Vagina (tissue), 2 donors: ENCODE measurements at regions not wholly inside any gene's neighbourhood (a gene's known extent, or its start where the extent isn't known, plus 50 kb on each side); places are given as distances from the start of the nearest gene placed in this dataset.

Experiments used
- DNase-seq, 2 donors: peaks; one replicate each; pipeline ENCODE4 v3.0.0-alpha.2; 2017; ENCODE audit errors: extremely low spot score in 2 of 2
- H3K27ac ChIP-seq: fragments of 200-600 bp; sonication (generic); one replicate; pipeline ENCODE4 v1.5.1; 2019
- H3K27me3 ChIP-seq: fragments of 200-600 bp; sonication (generic); one replicate; pipeline ENCODE4 v1.5.1; 2019
- H3K36me3 ChIP-seq, 2 donors: fragments of 200-600 bp; sonication (generic); one replicate each; pipeline ENCODE4 v1.5.1; 2017 to 2019
- H3K4me1 ChIP-seq: fragments of 200-600 bp; sonication (generic); one replicate; pipeline ENCODE4 v1.5.1; 2019
- H3K4me3 ChIP-seq, 2 donors: fragments of 200-600 bp; sonication (generic); 1 replicate in 1 of 2; 2 replicates in 1 of 2; pipeline ENCODE4 v1.5.1; 2016 to 2019
- H3K9me3 ChIP-seq: fragments of 200-600 bp; sonication (generic); one replicate; pipeline ENCODE4 v1.5.1; 2019
- POLR2A ChIP-seq, 2 donors: fragments of 450-650 bp; IDR thresholded peaks; one replicate each; pipeline ENCODE4 v1.6.1; 2017; ENCODE audit warnings: antibody characterized with exemption in 2 of 2, mild to moderate bottlenecking in 2 of 2, moderate library complexity in 2 of 2
- POLR2AphosphoS5 ChIP-seq, 2 donors: sonication (generic); formaldehyde crosslinking; IDR thresholded peaks; one replicate each; pipeline ENCODE4 v1.9.0; 2017; ENCODE audit warnings: antibody characterized with exemption in 2 of 2, mild to moderate bottlenecking in 2 of 2, low read depth in 1 of 2; ENCODE audit not compliant: insufficient read depth in 1 of 2
- intact Hi-C: fragments of 100-400 bp; cut with DNase I; formaldehyde crosslinking; loops from one replicate; pipeline ENCODE4 v1.15.1; 2023
- TF ChIP-seq, protein P1 (sequence below), 3 experiments: fragments of 450-650 bp in 2 of 3; fragments of 200-600 bp in 1 of 3; sonication (generic) in 1 of 3; IDR thresholded peaks; one replicate each; pipeline ENCODE4 v1.5.1; 2017 to 2019; ENCODE audit warnings: antibody characterized with exemption in 3 of 3, mild to moderate bottlenecking in 2 of 3, moderate library complexity in 2 of 3

DNA sequence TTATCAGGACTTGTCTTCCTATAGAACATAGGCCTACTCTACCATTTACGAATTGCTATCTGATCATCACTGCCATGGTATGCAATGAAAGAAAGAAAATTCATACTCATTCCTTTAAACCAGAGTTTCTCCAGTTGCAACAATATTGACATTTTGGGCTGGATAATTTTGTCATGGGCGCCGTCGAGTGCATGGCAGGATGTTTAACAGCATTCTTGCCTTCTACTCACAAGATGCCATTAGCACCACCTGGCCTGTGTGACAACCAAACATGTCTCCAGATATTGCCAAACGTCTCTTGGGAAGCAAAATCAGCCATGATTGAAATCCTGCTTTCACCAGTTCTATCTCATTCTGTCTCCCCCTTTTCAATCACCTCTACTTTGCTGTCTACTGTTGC lies 63.6 kb upstream of the ARHGAP24 start:
- DNase-seq = no peak
- Histone ChIP-seq H3K36me3 (no peaks in the 10 kb centered on the region), H3K27me3 (no peaks in the 10 kb centered on the region), H3K27ac (no peak overlapping the region), H3K9me3 (no peaks in the 10 kb centered on the region), H3K4me1 (no peaks in the 10 kb centered on the region), H3K4me3 (no peak overlapping the region)
- TF ChIP-seq POLR2AphosphoS5 (IDR thresholded peaks at IDR 0.05; ENCODE audit: insufficient read depth in 1 of 2, low read depth in 1 of 2) = no peak
- TF ChIP-seq, protein P1, sequence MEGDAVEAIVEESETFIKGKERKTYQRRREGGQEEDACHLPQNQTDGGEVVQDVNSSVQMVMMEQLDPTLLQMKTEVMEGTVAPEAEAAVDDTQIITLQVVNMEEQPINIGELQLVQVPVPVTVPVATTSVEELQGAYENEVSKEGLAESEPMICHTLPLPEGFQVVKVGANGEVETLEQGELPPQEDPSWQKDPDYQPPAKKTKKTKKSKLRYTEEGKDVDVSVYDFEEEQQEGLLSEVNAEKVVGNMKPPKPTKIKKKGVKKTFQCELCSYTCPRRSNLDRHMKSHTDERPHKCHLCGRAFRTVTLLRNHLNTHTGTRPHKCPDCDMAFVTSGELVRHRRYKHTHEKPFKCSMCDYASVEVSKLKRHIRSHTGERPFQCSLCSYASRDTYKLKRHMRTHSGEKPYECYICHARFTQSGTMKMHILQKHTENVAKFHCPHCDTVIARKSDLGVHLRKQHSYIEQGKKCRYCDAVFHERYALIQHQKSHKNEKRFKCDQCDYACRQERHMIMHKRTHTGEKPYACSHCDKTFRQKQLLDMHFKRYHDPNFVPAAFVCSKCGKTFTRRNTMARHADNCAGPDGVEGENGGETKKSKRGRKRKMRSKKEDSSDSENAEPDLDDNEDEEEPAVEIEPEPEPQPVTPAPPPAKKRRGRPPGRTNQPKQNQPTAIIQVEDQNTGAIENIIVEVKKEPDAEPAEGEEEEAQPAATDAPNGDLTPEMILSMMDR (IDR thresholded peaks at IDR 0.05) = no peak
- TF ChIP-seq POLR2A (IDR thresholded peaks at IDR 0.05) = no peak
- intact Hi-C loops = no loop called here

DNA sequence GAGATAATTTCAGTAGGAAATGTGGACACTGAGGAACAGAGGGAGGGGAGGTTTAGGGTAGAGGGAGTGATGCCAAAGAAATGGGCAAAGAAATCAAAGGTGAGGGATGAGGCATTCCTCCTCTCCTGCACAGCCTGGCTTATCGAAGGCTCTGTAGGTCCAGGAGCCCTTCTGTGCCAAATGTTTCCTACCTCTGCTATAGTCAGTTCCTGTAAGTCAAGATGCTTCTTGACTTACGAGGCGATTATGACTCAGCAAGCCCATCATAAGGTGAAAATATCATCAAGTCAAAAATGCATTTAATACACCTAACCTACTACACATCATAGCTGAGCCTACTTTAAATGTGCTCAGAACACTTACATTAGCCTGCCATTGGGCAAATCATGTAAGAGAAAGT lies 60.0 kb upstream of the ARHGAP24 start:
- H3K27ac ChIP-seq = no peak overlapping the region
- H3K4me1 ChIP-seq = no peaks in the 10 kb centered on the region
- H3K4me3 ChIP-seq = no peak overlapping the region
- no peak for DNase-seq
- H3K9me3 ChIP-seq = no peaks in the 10 kb centered on the region
- H3K27me3 ChIP-seq = no peaks in the 10 kb centered on the region
- H3K36me3 ChIP-seq = no peaks in the 10 kb centered on the region
- intact Hi-C loops = no loop called here
- TF ChIP-seq POLR2A (IDR thresholded peaks at IDR 0.05) (no peak), POLR2AphosphoS5 (IDR thresholded peaks at IDR 0.05; ENCODE audit: insufficient read depth in 1 of 2, low read depth in 1 of 2) (no peak)
- TF ChIP-seq, protein P1 (IDR thresholded peaks at IDR 0.05) = no peak

DNA sequence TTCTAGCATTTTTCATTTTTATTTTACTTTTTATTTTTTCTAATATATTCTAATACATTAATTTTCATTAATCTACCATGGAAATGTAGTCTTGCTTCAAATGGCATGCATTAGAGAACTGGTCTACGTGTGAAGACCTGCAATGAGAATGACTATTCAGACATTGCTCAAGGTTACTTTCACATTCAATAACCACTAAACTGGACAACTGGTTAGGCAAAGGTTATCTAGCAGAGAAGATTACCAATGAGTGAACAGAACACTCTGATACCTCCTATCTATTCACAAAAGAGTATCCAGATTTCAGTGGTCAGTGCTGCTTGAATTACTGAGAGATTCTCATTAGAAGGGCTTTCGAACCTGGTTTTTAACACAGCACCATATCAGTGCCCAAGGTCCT lies 58.9 kb upstream of the ARHGAP24 start:
- Histone ChIP-seq H3K27ac (no peak overlapping the region), H3K9me3 (no peaks in the 10 kb centered on the region), H3K4me3 (no peak overlapping the region), H3K4me1 (no peaks in the 10 kb centered on the region), H3K27me3 (no peaks in the 10 kb centered on the region), H3K36me3 (no peaks in the 10 kb centered on the region)
- TF ChIP-seq POLR2A (IDR thresholded peaks at IDR 0.05) (no peak), POLR2AphosphoS5 (IDR thresholded peaks at IDR 0.05; ENCODE audit: insufficient read depth in 1 of 2, low read depth in 1 of 2) (no peak)
- TF ChIP-seq, protein P1 (IDR thresholded peaks at IDR 0.05) = no peak
- DNase-seq = no peak
- intact Hi-C loops = no loop called here

DNA sequence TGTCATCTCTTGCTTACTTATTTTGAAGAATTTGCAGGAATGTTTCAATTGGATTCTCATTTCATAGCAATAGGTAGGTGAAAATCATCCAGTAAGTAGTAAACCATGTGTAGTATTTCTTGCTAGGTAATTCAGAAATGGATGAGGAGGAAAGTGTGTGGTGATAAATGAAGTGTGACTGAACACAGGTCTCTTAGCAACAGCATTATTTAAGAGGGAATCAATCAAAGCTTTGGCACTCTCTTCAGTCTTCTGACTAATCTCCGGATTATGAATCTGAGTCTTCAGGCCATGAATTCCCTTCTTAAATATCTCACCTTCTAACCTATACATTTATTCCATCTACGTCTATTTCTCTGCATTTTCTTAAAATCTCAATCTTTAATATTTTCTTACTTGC lies 55.8 kb upstream of the ARHGAP24 start:
- DNase-seq = no peak
- no peaks in the 10 kb centered on the region for H3K4me1 ChIP-seq
- H3K27ac ChIP-seq = no peak overlapping the region
- H3K27me3 ChIP-seq = no peaks in the 10 kb centered on the region
- intact Hi-C loops = no loop called here
- no peak overlapping the region for H3K4me3 ChIP-seq
- TF ChIP-seq POLR2AphosphoS5 (IDR thresholded peaks at IDR 0.05; ENCODE audit: insufficient read depth in 1 of 2, low read depth in 1 of 2) (no peak), POLR2A (IDR thresholded peaks at IDR 0.05) (no peak)
- TF ChIP-seq, protein P1 (IDR thresholded peaks at IDR 0.05) = no peak
- no peaks in the 10 kb centered on the region for H3K36me3 ChIP-seq
- H3K9me3 ChIP-seq = no peaks in the 10 kb centered on the region

DNA sequence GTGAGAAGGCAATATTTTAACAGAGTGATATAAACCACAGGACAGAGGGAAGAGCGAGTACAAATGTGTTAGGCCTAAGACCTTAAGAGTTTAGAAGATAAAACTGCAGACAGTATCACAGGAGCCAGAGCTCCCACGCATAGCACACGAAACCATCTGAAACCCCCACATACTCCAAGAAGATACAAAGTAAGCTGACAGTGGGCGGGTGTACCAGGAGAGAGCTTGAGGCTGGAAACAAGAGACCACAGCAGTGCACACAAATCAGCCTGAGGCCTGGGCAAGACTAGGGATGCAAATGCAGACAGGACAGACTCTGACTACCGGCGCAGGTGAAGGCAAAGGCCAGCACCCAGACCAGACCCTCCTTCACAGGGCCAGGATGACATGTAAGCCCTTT lies 54.1 kb upstream of the ARHGAP24 start:
- intact Hi-C loops = no loop called here
- no peak for DNase-seq
- H3K27me3 ChIP-seq = no peaks in the 10 kb centered on the region
- no peaks in the 10 kb centered on the region for H3K4me1 ChIP-seq
- no peak overlapping the region for H3K4me3 ChIP-seq
- H3K9me3 ChIP-seq = no peaks in the 10 kb centered on the region
- no peaks in the 10 kb centered on the region for H3K36me3 ChIP-seq
- no peak for TF ChIP-seq POLR2A (IDR thresholded peaks at IDR 0.05)
- TF ChIP-seq, protein P1 (IDR thresholded peaks at IDR 0.05) = no peak
- no peak for TF ChIP-seq POLR2AphosphoS5 (IDR thresholded peaks at IDR 0.05; ENCODE audit: insufficient read depth in 1 of 2, low read depth in 1 of 2)
- no peak overlapping the region for H3K27ac ChIP-seq
